ENCODE measurements at regions not wholly inside any gene's neighbourhood (a gene's known extent, or its start where the extent isn't known, plus 50 kb on each side); places are given as distances from the start of the nearest gene placed in this dataset.

DNA sequence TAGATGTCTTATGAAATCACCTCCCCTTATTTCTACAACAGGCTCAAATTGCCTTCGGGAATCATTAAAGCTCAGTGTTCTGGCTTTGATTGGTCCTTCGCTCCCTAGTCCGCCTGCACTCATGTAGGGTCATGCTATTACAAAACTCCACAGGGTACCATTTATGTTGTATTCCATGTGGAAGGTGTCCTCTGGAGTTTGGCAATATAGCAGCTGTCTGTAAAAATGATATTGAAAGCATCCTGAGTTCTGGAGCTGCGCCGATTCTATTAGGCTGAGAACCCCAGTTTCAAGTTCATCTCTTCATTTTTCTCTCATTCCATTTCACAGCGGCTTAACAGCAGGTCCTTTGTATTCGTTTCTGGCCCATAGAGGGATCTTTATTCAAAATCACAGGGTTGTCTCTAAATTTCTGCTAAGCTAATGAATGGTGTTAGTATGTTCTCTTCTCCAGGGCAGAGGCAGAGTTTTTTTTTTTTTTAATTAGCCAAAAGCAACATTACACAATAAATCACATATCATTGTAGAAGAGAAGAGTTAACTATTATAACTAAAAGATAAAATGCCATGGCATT is 71.9 kb upstream of the TEKT1 start:
- DNase-seq: no peak
- Histone ChIP-seq H2AFZ (ENCODE audit: low read length) (no peak overlapping the region), H3K36me3 (replicated peaks; ENCODE audit: insufficient read depth, low read length) (peaks cover 2% of the 10 kb centered on the region; the same call in 1 of the 2 replicates), H3K4me3 (ENCODE audit: low read length) (no peak overlapping the region), H3K4me1 (ENCODE audit: low read length) (no peaks in the 10 kb centered on the region), H3K9ac (ENCODE audit: low read length) (no peak overlapping the region), H3K27ac (ENCODE audit: low read length) (no peak overlapping the region), H3F3A (ENCODE audit: insufficient read depth, low read length) (no peaks in the 10 kb centered on the region), H3K9me2 (replicated peaks; ENCODE audit: insufficient read depth, low read length) (no peaks in the 10 kb centered on the region), H4K20me1 (ENCODE audit: insufficient read depth, low read length) (no peaks in the 10 kb centered on the region), H3K9me3 (replicated peaks; ENCODE audit: insufficient read depth, low read length) (no peaks in the 10 kb centered on the region), H3K27me3 (replicated peaks; ENCODE audit: insufficient read depth, low read length) (no peaks in the 10 kb centered on the region), H3K4me2 (ENCODE audit: low read depth, low read length) (no peak overlapping the region), H3K79me2 (ENCODE audit: low read length) (no peaks in the 10 kb centered on the region)
- no peak for TF ChIP-seq EZH2 (optimal IDR thresholded peaks at IDR 0.05; ENCODE audit: low read depth, low read length)

DNA sequence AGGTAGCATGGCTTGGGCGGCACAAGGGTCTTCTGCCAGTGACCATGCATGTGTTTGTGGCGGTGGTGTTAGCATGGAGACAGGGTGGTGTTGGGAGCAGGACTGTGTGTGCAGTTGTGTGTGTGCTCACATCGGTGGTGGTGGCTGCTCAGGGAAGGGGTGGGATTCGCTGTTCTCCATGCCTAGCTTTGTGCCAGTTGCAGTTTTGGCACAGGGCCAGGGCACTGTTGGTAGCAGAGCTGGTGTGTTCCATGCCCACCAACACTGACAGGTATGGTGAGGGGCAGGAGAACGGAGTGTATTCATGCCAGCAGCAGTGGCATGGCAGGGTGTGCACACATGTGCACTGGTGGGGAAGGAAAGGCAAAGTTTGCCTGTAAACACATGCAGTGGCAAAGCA is 77.3 kb upstream of the TEKT1 start:
- Histone ChIP-seq H3K9me3 (replicated peaks; ENCODE audit: insufficient read depth, low read length) (no peaks in the 10 kb centered on the region), H3K36me3 (replicated peaks; ENCODE audit: insufficient read depth, low read length) (peaks cover 2% of the 10 kb centered on the region; the same call in 1 of the 2 replicates), H3K4me3 (ENCODE audit: low read length) (no peak overlapping the region), H2AFZ (ENCODE audit: low read length) (no peak overlapping the region), H3F3A (ENCODE audit: insufficient read depth, low read length) (no peaks in the 10 kb centered on the region; the same call in 1 of the 2 replicates), H3K27ac (ENCODE audit: low read length) (no peak overlapping the region), H3K9ac (ENCODE audit: low read length) (no peak overlapping the region), H4K20me1 (ENCODE audit: insufficient read depth, low read length) (no peaks in the 10 kb centered on the region), H3K27me3 (replicated peaks; ENCODE audit: insufficient read depth, low read length) (no peaks in the 10 kb centered on the region), H3K9me2 (replicated peaks; ENCODE audit: insufficient read depth, low read length) (no peaks in the 10 kb centered on the region), H3K79me2 (ENCODE audit: low read length) (no peaks in the 10 kb centered on the region), H3K4me1 (ENCODE audit: low read length) (no peaks in the 10 kb centered on the region), H3K4me2 (ENCODE audit: low read depth, low read length) (no peak overlapping the region)
- no peak for TF ChIP-seq EZH2 (optimal IDR thresholded peaks at IDR 0.05; ENCODE audit: low read depth, low read length)
- no peak for TF ChIP-seq EZH2phosphoT487 (IDR thresholded peaks at IDR 0.05; ENCODE audit: low read length)
- TF ChIP-seq, protein P1, sequence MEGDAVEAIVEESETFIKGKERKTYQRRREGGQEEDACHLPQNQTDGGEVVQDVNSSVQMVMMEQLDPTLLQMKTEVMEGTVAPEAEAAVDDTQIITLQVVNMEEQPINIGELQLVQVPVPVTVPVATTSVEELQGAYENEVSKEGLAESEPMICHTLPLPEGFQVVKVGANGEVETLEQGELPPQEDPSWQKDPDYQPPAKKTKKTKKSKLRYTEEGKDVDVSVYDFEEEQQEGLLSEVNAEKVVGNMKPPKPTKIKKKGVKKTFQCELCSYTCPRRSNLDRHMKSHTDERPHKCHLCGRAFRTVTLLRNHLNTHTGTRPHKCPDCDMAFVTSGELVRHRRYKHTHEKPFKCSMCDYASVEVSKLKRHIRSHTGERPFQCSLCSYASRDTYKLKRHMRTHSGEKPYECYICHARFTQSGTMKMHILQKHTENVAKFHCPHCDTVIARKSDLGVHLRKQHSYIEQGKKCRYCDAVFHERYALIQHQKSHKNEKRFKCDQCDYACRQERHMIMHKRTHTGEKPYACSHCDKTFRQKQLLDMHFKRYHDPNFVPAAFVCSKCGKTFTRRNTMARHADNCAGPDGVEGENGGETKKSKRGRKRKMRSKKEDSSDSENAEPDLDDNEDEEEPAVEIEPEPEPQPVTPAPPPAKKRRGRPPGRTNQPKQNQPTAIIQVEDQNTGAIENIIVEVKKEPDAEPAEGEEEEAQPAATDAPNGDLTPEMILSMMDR (IDR thresholded peaks at IDR 0.05; ENCODE audit: low read length): no peak
- DNase-seq: no peak

DNA sequence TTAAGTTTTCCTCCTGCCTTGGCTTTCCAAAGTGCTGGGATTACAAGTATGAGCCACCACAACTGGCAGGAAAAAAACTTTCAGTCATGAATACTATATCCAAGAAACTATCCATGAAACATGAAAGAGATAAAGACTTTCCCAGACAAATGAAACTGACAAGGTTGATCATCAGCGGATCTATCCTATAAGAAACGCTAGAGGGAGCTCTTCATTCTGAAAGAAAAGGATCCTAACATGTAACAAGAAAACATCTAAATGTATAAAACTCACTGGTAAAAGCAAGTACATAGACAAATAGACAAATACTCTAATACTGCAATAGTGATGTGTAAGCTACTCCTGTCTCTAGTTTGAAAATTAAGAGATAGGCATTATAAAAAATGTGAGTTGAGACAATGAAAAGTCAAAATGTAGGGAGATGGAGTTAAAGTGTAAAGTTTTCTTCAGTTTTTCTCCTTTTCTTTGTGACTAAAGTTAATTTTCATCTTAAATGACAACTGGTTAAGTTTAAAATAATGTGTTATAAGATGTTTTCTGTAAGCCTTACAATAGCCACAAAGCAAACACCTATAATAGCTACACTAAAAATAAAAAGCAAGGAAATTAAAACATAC is 79.6 kb upstream of the TEKT1 start:
- Histone ChIP-seq H3F3A (ENCODE audit: insufficient read depth, low read length) (no peaks in the 10 kb centered on the region; the same call in 1 of the 2 replicates), H3K4me1 (ENCODE audit: low read length) (no peaks in the 10 kb centered on the region), H3K27ac (ENCODE audit: low read length) (no peak overlapping the region), H3K9me2 (replicated peaks; ENCODE audit: insufficient read depth, low read length) (no peaks in the 10 kb centered on the region), H3K4me2 (ENCODE audit: low read depth, low read length) (no peak overlapping the region), H2AFZ (ENCODE audit: low read length) (no peak overlapping the region), H3K4me3 (ENCODE audit: low read length) (no peak overlapping the region), H3K36me3 (replicated peaks; ENCODE audit: insufficient read depth, low read length) (peaks cover 2% of the 10 kb centered on the region; the same call in 1 of the 2 replicates), H3K27me3 (replicated peaks; ENCODE audit: insufficient read depth, low read length) (no peaks in the 10 kb centered on the region), H3K9me3 (replicated peaks; ENCODE audit: insufficient read depth, low read length) (no peaks in the 10 kb centered on the region), H3K9ac (ENCODE audit: low read length) (no peak overlapping the region), H3K79me2 (ENCODE audit: low read length) (no peaks in the 10 kb centered on the region), H4K20me1 (ENCODE audit: insufficient read depth, low read length) (no peaks in the 10 kb centered on the region)
- TF ChIP-seq, protein P1 (IDR thresholded peaks at IDR 0.05; ENCODE audit: low read length): peak; percentile 68
- no peak for TF ChIP-seq EZH2phosphoT487 (IDR thresholded peaks at IDR 0.05; ENCODE audit: low read length)
- DNase-seq: peak; percentile 41

Data from MM.1S (cell line).